ENCODE measurements at regions not wholly inside any gene's neighbourhood (a gene's known extent, or its start where the extent isn't known, plus 50 kb on each side); places are given as distances from the start of the nearest gene placed in this dataset.

DNA sequence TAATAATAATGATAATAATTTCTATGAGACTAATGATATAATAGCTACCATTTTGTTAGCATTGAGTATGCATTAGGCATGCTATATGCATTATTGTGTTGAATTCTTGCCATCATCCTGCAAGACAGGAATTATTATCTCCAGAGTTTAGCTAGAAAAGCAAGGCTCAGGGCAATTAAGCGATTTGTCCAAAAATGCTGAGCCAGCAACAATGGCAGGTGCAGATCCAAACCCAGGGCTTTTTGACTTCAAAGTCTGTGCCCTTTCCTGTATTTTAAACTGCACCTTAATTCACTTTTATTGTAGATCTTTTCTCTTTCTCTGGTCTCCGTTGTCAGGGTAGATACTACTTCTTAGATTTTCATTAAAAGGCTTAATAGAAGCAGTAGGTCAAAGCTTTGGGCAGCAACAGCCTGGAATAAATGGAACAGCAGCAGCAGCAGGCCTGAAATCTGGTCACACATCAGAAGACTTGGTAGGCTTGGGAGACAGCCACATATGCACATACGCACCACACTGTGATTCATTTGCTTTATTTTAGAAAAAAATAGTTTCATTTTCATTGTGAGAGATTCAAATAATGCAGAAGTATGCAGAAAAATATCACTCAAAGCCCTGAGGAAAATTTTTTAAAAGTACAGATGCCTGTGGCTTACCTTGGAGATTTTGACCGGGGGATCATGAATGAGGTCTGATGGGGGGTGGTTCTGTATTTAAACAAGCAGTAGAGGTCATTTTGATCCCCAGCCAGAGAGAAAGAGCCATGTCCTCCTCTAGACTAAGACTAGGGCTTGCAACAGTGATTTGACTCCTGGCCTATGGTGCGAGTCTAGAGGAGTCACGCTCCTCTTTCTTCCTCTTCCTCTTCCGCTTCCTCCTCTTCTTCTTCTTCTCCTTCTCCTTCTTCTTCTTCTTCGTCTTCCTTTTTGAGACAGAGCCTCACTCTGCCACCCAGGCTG, 455.7 kb downstream of the TSN start:
- H3K27ac ChIP-seq: no peak overlapping the region
- TF ChIP-seq, protein P1, sequence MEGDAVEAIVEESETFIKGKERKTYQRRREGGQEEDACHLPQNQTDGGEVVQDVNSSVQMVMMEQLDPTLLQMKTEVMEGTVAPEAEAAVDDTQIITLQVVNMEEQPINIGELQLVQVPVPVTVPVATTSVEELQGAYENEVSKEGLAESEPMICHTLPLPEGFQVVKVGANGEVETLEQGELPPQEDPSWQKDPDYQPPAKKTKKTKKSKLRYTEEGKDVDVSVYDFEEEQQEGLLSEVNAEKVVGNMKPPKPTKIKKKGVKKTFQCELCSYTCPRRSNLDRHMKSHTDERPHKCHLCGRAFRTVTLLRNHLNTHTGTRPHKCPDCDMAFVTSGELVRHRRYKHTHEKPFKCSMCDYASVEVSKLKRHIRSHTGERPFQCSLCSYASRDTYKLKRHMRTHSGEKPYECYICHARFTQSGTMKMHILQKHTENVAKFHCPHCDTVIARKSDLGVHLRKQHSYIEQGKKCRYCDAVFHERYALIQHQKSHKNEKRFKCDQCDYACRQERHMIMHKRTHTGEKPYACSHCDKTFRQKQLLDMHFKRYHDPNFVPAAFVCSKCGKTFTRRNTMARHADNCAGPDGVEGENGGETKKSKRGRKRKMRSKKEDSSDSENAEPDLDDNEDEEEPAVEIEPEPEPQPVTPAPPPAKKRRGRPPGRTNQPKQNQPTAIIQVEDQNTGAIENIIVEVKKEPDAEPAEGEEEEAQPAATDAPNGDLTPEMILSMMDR (conservative IDR thresholded peaks at IDR 0.05; ENCODE audit: low read depth): no peak
- CTCF ChIA-PET: no interaction called here
- POLR2A ChIA-PET (ENCODE audit: low non-redundant PET): no interaction called here
- no peak for DNase-seq (ENCODE audit: low spot score)

DNA sequence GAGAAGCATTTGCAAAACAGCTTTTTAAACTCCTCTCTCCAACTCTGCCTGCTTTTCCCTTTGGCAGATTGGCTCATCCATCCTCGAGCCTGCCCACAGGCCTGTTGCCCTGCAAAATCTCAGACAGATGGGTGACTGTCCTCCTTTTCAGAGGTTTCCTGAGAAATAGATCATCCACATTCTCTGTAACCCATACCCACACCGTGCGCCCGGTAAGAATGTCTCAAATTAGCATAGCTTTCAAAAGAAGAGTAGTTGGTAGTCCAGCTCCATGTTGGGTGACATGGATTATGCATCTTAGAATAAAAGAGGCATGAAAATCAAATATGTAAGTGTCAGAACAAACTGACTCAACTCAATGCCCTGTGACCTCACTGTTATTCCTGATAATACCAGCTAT, 457.9 kb downstream of the TSN start:
- CTCF ChIA-PET: no interaction called here

DNA sequence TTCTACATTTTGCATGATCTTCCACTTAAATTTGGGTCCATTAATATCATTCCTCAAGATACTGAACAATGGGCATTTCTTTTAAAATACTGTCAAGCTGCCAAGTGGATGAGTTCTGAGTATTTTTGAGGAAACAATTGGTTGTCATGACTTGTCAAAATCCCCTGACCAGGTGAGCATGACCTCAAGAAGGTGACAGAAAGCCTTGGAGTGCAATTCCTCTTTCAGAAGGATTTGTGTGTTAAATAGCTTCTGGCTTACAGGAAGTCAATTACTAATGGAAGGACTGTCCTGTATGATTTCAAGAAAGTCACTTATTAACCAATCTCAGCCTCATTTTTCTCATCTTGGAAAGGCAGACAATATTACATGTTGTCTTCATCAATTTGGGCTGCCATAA, 460.6 kb downstream of the TSN start:
- CTCF ChIA-PET: interaction anchor here (0.8 kb wide), 1 partner anchor 24 kb away, joined by 3 read pairs; no protein-coding TSS in a partner anchor
- POLR2A ChIA-PET (ENCODE audit: low non-redundant PET): no interaction called here
- TF ChIP-seq, protein P1 (conservative IDR thresholded peaks at IDR 0.05; ENCODE audit: low read depth): no peak
- DNase-seq (ENCODE audit: low spot score): no peak
- no peak overlapping the region for H3K27ac ChIP-seq

More for the DNA sequence above, 457.9 kb downstream of the TSN start:
- H3K27ac ChIP-seq: no peak overlapping the region
- TF ChIP-seq, protein P1 (conservative IDR thresholded peaks at IDR 0.05; ENCODE audit: low read depth): no peak
- no peak for DNase-seq (ENCODE audit: low spot score)
- POLR2A ChIA-PET (ENCODE audit: low non-redundant PET): no interaction called here

DNA sequence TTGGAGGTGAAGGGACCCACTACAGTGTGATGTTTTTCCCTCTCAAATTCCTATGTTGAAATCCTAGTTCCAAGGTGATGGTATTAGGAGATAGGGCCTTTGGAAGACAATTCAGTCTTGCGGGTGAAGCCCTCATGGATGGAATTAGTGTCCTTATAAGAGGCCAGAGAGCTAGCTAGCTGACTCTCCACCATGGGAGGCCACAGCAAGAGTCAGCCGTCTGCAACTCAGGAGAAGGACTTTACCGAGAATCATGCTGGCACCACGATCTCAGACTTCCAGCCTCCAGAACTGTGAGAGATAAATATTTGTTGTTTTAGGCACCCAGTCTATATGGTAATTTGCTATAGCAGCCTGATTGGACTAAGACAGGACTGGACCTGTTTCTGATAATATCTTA, 461.4 kb downstream of the TSN start:
- TF ChIP-seq, protein P1 (conservative IDR thresholded peaks at IDR 0.05; ENCODE audit: low read depth): no peak
- no peak overlapping the region for H3K27ac ChIP-seq
- no peak for DNase-seq (ENCODE audit: low spot score)
- ChIA-PET POLR2A (ENCODE audit: low non-redundant PET) (no interaction called here), CTCF (no interaction called here)

DNA sequence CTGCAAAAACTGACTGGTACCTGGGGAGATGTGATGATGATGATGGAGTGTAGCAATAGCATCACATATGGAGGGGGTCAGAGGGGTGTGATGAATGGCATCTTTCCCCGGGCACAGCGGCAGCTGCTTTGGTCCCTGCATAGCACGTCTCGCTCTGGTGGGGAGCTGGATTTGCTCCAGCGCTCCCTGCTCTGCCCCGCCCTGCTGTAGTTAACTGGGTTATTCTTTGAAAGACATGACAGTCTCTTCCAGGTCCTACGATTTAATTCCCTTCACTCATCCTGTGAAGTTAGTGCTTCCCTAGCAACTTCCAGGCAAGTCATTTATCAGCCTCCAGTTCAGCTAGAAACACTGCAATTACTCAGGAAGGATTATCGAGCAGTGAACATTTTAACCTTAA, 463.1 kb downstream of the TSN start:
- CTCF ChIA-PET: no interaction called here
- TF ChIP-seq, protein P1 (conservative IDR thresholded peaks at IDR 0.05; ENCODE audit: low read depth): no peak

DNA sequence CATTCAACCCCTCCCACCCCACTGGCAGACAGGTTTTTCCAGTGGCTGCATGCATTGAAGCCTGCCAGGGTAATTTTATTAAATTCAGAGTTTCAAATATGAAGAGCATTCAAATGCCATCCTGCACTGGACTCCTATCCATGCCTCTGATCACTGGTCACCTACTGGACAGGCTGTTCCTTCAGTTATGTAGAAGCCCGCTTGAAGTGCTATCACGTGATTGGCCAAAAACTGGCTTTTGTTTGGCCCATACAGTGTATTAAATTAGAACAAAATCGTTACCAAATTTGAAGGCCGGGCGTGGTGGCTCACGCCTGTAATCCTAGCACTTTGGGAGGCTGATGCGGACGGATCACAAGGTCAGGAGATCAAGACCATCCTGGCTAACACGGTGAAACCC, 464.1 kb downstream of the TSN start:
- CTCF ChIA-PET: no interaction called here

More for the DNA sequence above, 463.1 kb downstream of the TSN start:
- H3K27ac ChIP-seq: no peak overlapping the region
- DNase-seq (ENCODE audit: low spot score): no peak
- POLR2A ChIA-PET (ENCODE audit: low non-redundant PET): no interaction called here

More for the DNA sequence above, 464.1 kb downstream of the TSN start:
- H3K27ac ChIP-seq: no peak overlapping the region
- POLR2A ChIA-PET (ENCODE audit: low non-redundant PET): no interaction called here
- DNase-seq (ENCODE audit: low spot score): no peak
- TF ChIP-seq, protein P1 (conservative IDR thresholded peaks at IDR 0.05; ENCODE audit: low read depth): no peak
